H1 (cell line): ENCODE measurements at regions not wholly inside any gene's neighbourhood (a gene's known extent, or its start where the extent isn't known, plus 50 kb on each side); places are given as distances from the start of the nearest gene placed in this dataset.
A peak's percentile ranks its signal among the peaks of the same experiment; 100 is the strongest.

Experiments used
- CTCF ChIA-PET: fragments of 300-600 bp; sonication (Branson Sonifier 250); formaldehyde crosslinking; loops from one replicate; lab custom pipeline; 2021; ENCODE audit not compliant: partially characterized antibody; lab: Charles Lee
- POLR2A ChIA-PET: fragments of 300-600 bp; sonication (Branson Sonifier 250); formaldehyde crosslinking; loops from one replicate; lab custom pipeline; 2021; ENCODE audit warnings: inconsistent platforms; ENCODE audit not compliant: partially characterized antibody; lab: Charles Lee
- DNase-seq, 2 experiments: peaks; one replicate each; pipeline versions ENCODE4 v3.0.0 to v3.0.0-alpha.2; 2010 to 2022; ENCODE audit warnings: low spot score in 2 of 2, low read depth in 1 of 2, mixed read lengths in 1 of 2
- FAIRE-seq: peaks from 2 replicates; lab custom pipeline; 2011; peaks lifted over from hg19 to GRCh38; lab: Jason Lieb, UNC
- H2AFZ ChIP-seq: 2 replicates; pipeline ENCODE4 v1.8.1; 2012; ENCODE audit warnings: low read length, inconsistent platforms
- H2AK5ac ChIP-seq: 2 replicates; pipeline ENCODE4 v1.6.1; 2013; ENCODE audit warnings: low read depth, low read length
- H2BK120ac ChIP-seq: replicated peaks from 2 replicates; pipeline ENCODE3; 2013; ENCODE audit warnings: low read depth, low read length, inconsistent platforms
- H2BK12ac ChIP-seq: 2 replicates; pipeline ENCODE4 v1.6.1; 2013; ENCODE audit warnings: low read depth, low read length
- H2BK15ac ChIP-seq: 2 replicates; pipeline ENCODE4 v1.6.1; 2013; ENCODE audit warnings: low read length
- H2BK20ac ChIP-seq: 2 replicates; pipeline ENCODE4 v1.6.1; 2013; ENCODE audit warnings: low read length
- H2BK5ac ChIP-seq: 2 replicates; pipeline ENCODE4 v1.6.1; 2013; ENCODE audit warnings: low read depth, low read length
- H3K14ac ChIP-seq: 2 replicates; pipeline ENCODE4 v1.6.1; 2013; ENCODE audit warnings: inconsistent platforms; ENCODE audit not compliant: insufficient read length
- H3K18ac ChIP-seq: 2 replicates; pipeline ENCODE4 v1.6.1; 2013; ENCODE audit warnings: low read length; ENCODE audit errors: extremely low read depth
- H3K23ac ChIP-seq: 2 replicates; pipeline ENCODE4 v1.6.1; 2013; ENCODE audit warnings: inconsistent platforms; ENCODE audit not compliant: insufficient read length
- H3K23me2 ChIP-seq: 2 replicates; pipeline ENCODE4 v1.6.1; 2013; ENCODE audit warnings: low read depth, low read length
- H3K27ac ChIP-seq: 2 replicates; pipeline ENCODE4 v1.6.1; 2011; ENCODE audit warnings: low read depth, low read length, inconsistent platforms
- H3K27me3 ChIP-seq, 4 experiments: replicated peaks in 1 of 4; 1 replicate in 1 of 4; 2 replicates in 3 of 4; pipeline versions ENCODE4 v1.6.1 to v1.8.1; 2011 to 2013; ENCODE audit warnings: low read length in 3 of 4, mild to moderate bottlenecking in 3 of 4, inconsistent platforms in 2 of 4, mixed read lengths in 2 of 4, moderate library complexity in 1 of 4; ENCODE audit not compliant: control insufficient read depth in 3 of 4, insufficient read depth in 3 of 4; ENCODE audit errors: extremely low read depth in 1 of 4
- H3K36me3 ChIP-seq, 4 experiments: 2 replicates each; pipeline versions ENCODE4 v1.6.1 to v1.8.1; 2011 to 2013; ENCODE audit warnings: mild to moderate bottlenecking in 4 of 4, low read length in 3 of 4, moderate library complexity in 2 of 4, control low read depth in 1 of 4, inconsistent platforms in 1 of 4; ENCODE audit not compliant: insufficient read depth in 4 of 4, control insufficient read depth in 2 of 4
- H3K4ac ChIP-seq: replicated peaks from 2 replicates; pipeline ENCODE3; 2013; ENCODE audit warnings: low read length, low read depth, mixed read lengths, inconsistent platforms; ENCODE audit not compliant: insufficient read length
- H3K4me1 ChIP-seq, 4 experiments: replicated peaks in 1 of 4; 1 replicate in 1 of 4; 2 replicates in 3 of 4; pipeline versions ENCODE4 v1.6.1 to v1.8.1; 2011 to 2013; ENCODE audit warnings: low read length in 3 of 4, inconsistent platforms in 2 of 4, mixed read lengths in 1 of 4; ENCODE audit not compliant: insufficient read depth in 4 of 4, control insufficient read depth in 3 of 4
- H3K4me2 ChIP-seq, 2 experiments: 2 replicates each; pipeline versions ENCODE4 v1.6.1 to v1.8.1; 2011 to 2013; ENCODE audit warnings: low read depth in 2 of 2, low read length in 2 of 2, control low read depth in 1 of 2, inconsistent platforms in 1 of 2, mild to moderate bottlenecking in 1 of 2; ENCODE audit not compliant: insufficient read depth in 1 of 2
- H3K4me3 ChIP-seq, 4 experiments: fragments of 200-600, 300-600 bp in 1 of 4; sonication (generic), shearing (Covaris generic), sonication (Bioruptor Twin) in 1 of 4; 2 replicates each; pipeline versions ENCODE4 v1.5.1 to v1.8.1; 2011 to 2016; ENCODE audit warnings: low read length in 4 of 4, low read depth in 3 of 4, control low read depth in 2 of 4, inconsistent platforms in 2 of 4, mild to moderate bottlenecking in 2 of 4, mixed read lengths in 1 of 4, moderate library complexity in 1 of 4; ENCODE audit not compliant: insufficient read depth in 2 of 4; ENCODE audit errors: extremely low read depth in 1 of 4
- H3K56ac ChIP-seq: replicated peaks from 2 replicates; pipeline ENCODE3; 2013; ENCODE audit warnings: low read depth, mild to moderate bottlenecking, mixed read lengths, low read length, inconsistent platforms; ENCODE audit not compliant: insufficient read length
- H3K79me1 ChIP-seq: 2 replicates; pipeline ENCODE4 v1.6.1; 2013; ENCODE audit warnings: low read depth, low read length, control low read depth
- H3K79me2 ChIP-seq, 2 experiments: 2 replicates each; pipeline versions ENCODE4 v1.6.1 to v1.8.1; 2012 to 2013; ENCODE audit warnings: low read length in 2 of 2, mild to moderate bottlenecking in 2 of 2, inconsistent platforms in 1 of 2; ENCODE audit not compliant: insufficient read depth in 2 of 2, control insufficient read depth in 1 of 2
- H3K9ac ChIP-seq, 4 experiments: replicated peaks in 1 of 4; 1 replicate in 1 of 4; 2 replicates in 3 of 4; pipeline versions ENCODE4 v1.6.1 to v1.8.1; 2011 to 2013; ENCODE audit warnings: low read depth in 3 of 4, low read length in 3 of 4, control low read depth in 2 of 4, mild to moderate bottlenecking in 2 of 4, moderate library complexity in 2 of 4, inconsistent platforms in 1 of 4; ENCODE audit errors: extremely low read depth in 1 of 4
- H3K9me3 ChIP-seq, 2 experiments: 2 replicates each; pipeline versions ENCODE4 v1.6.1 to v1.8.1; 2012 to 2013; ENCODE audit warnings: mild to moderate bottlenecking in 2 of 2, moderate library complexity in 2 of 2, control low read depth in 1 of 2, inconsistent platforms in 1 of 2, low read depth in 1 of 2, low read length in 1 of 2, mixed read lengths in 1 of 2; ENCODE audit not compliant: insufficient read depth in 2 of 2
- H4K20me1 ChIP-seq, 2 experiments: replicated peaks in 1 of 2; 2 replicates each; pipeline versions ENCODE3 to v1.8.1; 2011 to 2013; ENCODE audit warnings: inconsistent platforms in 2 of 2, low read length in 2 of 2, mild to moderate bottlenecking in 1 of 2; ENCODE audit not compliant: insufficient read depth in 2 of 2, control insufficient read depth in 1 of 2
- H4K5ac ChIP-seq: 2 replicates; pipeline ENCODE4 v1.6.1; 2013; ENCODE audit warnings: low read length, low read depth, mixed read lengths, inconsistent platforms; ENCODE audit not compliant: insufficient read length
- H4K8ac ChIP-seq: 2 replicates; pipeline ENCODE4 v1.8.0; 2013; ENCODE audit warnings: mild to moderate bottlenecking, moderate library complexity, low read length, inconsistent platforms; ENCODE audit not compliant: insufficient read depth; ENCODE audit errors: extremely low read depth
- H4K91ac ChIP-seq: replicated peaks from 2 replicates; pipeline ENCODE3; 2013; ENCODE audit warnings: low read length, mixed read lengths, inconsistent platforms; ENCODE audit not compliant: insufficient read length
- CHD1 ChIP-seq: IDR thresholded peaks from 2 replicates; pipeline ENCODE4 v1.6.1; 2012; ENCODE audit warnings: low read depth, low read length, improper control_type of control experiment
- WGBS, 2 experiments: shearing (Covaris generic) in 1 of 2; methylation state at CpG; one replicate each; pipeline versions ENCODE4 v1.1.6 to v1.1.7; 2013 to 2015; ENCODE audit warnings: low lambda C conversion rate in 2 of 2, mixed read lengths in 2 of 2, inconsistent platforms in 1 of 2, low coverage in 1 of 2, missing lambda C conversion rate in 1 of 2; ENCODE audit not compliant: insufficient replicate concordance in 2 of 2, insufficient coverage in 1 of 2, insufficient read length in 1 of 2; ENCODE audit errors: extremely low coverage in 1 of 2, missing lambda C conversion rate in 1 of 2; 5-methylcytosine and 5-hydroxymethylcytosine counted together
- TF ChIP-seq, protein P1 (sequence below), 3 experiments: IDR thresholded peaks; 1 replicate in 2 of 3; 2 replicates in 1 of 3; pipeline versions ENCODE4 v1.5.1 to v1.6.1; 2011; ENCODE audit warnings: low read length in 3 of 3, mild to moderate bottlenecking in 3 of 3, inconsistent platforms in 2 of 3, low read depth in 1 of 3, moderate library complexity in 1 of 3; ENCODE audit not compliant: insufficient read depth in 1 of 3; ENCODE audit errors: control extremely low read depth in 1 of 3

DNA sequence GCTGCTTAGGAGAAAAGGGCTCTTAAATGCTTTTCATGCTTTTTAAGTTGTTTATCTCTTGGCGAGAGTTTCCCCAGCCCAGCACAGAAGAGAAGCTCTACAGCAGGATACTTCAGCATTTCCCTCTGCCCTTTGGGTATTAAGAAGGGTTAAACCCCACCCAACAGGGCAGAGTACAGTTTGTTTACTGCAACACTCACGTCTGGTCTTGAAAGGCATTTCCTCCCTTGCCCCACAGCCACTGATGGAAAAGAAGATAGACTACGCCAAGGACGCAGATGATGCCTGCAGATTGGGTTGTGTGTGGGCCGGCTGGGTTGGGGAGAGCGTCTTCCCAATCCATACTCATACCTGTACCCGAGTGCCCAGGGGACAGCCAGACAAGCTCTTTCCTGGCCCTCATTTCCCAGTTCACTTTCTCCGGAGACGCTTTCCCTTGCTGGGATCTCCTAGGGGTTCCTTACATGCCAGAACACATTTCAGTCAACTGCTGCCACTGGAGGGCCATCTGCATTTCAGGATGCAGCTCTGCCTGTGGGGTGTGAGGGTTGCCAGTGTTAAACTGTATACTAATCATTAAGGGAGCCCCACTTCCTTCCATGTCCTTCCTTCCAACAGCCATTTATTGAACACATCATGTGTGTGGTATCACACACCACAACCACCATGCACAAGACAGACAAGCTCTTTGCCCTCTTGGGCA lies 96.5 kb upstream of the DHX15 start:
- H3K4me2 ChIP-seq, result no peak overlapping the region
- H3K9ac ChIP-seq, result no peak overlapping the region
- H3K79me1 ChIP-seq, result no peaks in the 10 kb centered on the region
- WGBS, 2 experiments, result 80% methylated on average over 9 of the region's 9 CpGs; no CpG with 5 or more reads in 1 of the 2 experiments
- H3K79me2 ChIP-seq, result no peaks in the 10 kb centered on the region
- H3K23me2 ChIP-seq, result no peaks in the 10 kb centered on the region; the same call in 1 of the 2 replicates
- CTCF ChIA-PET, result interaction anchor here (0.6 to 2.6 kb wide), 7 partner anchors 18 to 537 kb away, joined by 3 to 8 read pairs (median 3); no protein-coding TSS in a partner anchor
- peak overlapping the region; percentile 86 for H2BK12ac ChIP-seq
- peaks cover 3 to 11% (median 5%) of the 10 kb centered on the region in 4 experiments; a peak in 6 of 7 replicates for H3K4me1 ChIP-seq
- no peak overlapping the region for H2BK120ac ChIP-seq
- no peak overlapping the region for H3K27ac ChIP-seq
- peak overlapping the region; percentile 71; the same call in 1 of the 2 replicates for H2AK5ac ChIP-seq
- no peak overlapping the region for H3K18ac ChIP-seq
- FAIRE-seq (no peak), DNase-seq (no peak)
- TF ChIP-seq, protein P1, sequence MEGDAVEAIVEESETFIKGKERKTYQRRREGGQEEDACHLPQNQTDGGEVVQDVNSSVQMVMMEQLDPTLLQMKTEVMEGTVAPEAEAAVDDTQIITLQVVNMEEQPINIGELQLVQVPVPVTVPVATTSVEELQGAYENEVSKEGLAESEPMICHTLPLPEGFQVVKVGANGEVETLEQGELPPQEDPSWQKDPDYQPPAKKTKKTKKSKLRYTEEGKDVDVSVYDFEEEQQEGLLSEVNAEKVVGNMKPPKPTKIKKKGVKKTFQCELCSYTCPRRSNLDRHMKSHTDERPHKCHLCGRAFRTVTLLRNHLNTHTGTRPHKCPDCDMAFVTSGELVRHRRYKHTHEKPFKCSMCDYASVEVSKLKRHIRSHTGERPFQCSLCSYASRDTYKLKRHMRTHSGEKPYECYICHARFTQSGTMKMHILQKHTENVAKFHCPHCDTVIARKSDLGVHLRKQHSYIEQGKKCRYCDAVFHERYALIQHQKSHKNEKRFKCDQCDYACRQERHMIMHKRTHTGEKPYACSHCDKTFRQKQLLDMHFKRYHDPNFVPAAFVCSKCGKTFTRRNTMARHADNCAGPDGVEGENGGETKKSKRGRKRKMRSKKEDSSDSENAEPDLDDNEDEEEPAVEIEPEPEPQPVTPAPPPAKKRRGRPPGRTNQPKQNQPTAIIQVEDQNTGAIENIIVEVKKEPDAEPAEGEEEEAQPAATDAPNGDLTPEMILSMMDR (IDR thresholded peaks at IDR 0.05; ENCODE audit: control extremely low read depth in 1 of 3, insufficient read depth in 1 of 3, low read depth in 1 of 3, low read length in 3 of 3), result peak in 1 of 3 experiments; percentile 11; a peak in 1 of 4 replicates
- no peak for TF ChIP-seq CHD1
- peak overlapping the region; percentile 65; the same call in 1 of the 2 replicates for H2AFZ ChIP-seq
- no peak overlapping the region for H3K56ac ChIP-seq
- peak overlapping the region; percentile 54; the same call in 1 of the 2 replicates for H2BK15ac ChIP-seq
- H3K27me3 ChIP-seq, result no peaks in the 10 kb centered on the region
- no peak overlapping the region for H3K14ac ChIP-seq
- no peak overlapping the region for H4K5ac ChIP-seq
- no peak overlapping the region for H4K8ac ChIP-seq
- POLR2A ChIA-PET, result interaction anchor here (0.6 to 1.7 kb wide), 4 partner anchors 11 to 96 kb away, joined by 3 to 6 read pairs (median 4); partner anchors contain the start of gene DHX15
- no peak overlapping the region for H3K4me3 ChIP-seq
- peaks cover 0 to 4% of the 10 kb centered on the region in 2 experiments; a peak in 1 of 4 replicates for H3K9me3 ChIP-seq
- H3K36me3 ChIP-seq, result no peaks in the 10 kb centered on the region; a peak in 1 of 8 replicates
- no peak overlapping the region for H3K4ac ChIP-seq
- peak overlapping the region; percentile 27 for H4K91ac ChIP-seq
- H2BK5ac ChIP-seq, result peak overlapping the region; percentile 48; the same call in 1 of the 2 replicates
- H3K23ac ChIP-seq, result no peak overlapping the region
- H4K20me1 ChIP-seq, result no peaks in the 10 kb centered on the region
- peak overlapping the region; percentile 24; the same call in 1 of the 2 replicates for H2BK20ac ChIP-seq
